Activated CD4-positive, alpha-beta T cell treated with anti-CD3 and anti-CD28 coated beads, Interleukin-2, Interleukin-6, amounts not matched to agents 100 ng/mL and 50 ng/mL, durations not matched to agents 16 hours and 8 hours (primary cell): ENCODE measurements at regions not wholly inside any gene's neighbourhood (a gene's known extent, or its start where the extent isn't known, plus 50 kb on each side); places are given as distances from the start of the nearest gene placed in this dataset.

Experiments used
- DNase-seq: peaks from one replicate; pipeline ENCODE4 v3.0.0-alpha.2; 2020

DNA sequence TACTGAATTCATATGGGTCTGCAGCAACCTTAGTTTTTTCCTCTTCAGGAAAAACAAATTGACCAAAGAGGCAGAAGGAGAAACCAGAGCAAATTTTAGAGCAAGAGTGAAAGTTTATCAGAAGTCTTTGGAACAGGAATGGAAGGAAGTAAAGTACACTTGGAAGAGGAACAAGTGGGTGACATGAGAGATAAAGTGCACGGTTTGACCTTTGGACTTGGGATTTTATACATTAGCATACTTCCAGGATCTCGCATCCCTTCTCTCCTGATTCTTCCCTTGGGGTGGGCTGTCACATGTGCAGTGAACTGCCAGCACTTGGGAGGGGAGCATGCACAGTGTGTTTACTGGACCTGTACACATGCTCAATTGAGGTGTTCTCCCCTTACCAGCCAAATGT, 754.8 kb upstream of the ADAMTS5 start:
- no peak for DNase-seq

DNA sequence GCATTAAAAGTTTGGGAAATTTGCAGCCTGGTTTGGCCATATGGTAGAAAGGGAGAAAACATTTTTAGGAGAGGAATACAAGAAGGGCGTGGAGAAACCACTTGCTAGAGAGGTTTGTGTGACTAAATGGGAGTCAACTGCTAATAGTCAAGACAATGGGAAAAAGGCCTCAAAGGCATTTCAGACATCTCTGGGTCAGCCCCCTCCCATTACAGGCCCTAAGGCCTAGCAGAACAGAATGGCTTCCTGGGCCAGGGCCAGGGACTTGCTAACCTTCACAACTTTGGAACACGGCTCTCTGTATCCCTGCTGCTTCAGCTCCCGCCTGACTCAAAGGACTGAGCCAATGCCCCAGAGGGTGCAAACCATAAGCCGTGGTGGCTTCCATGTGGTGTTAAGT, 752.3 kb upstream of the ADAMTS5 start:
- no peak for DNase-seq

DNA sequence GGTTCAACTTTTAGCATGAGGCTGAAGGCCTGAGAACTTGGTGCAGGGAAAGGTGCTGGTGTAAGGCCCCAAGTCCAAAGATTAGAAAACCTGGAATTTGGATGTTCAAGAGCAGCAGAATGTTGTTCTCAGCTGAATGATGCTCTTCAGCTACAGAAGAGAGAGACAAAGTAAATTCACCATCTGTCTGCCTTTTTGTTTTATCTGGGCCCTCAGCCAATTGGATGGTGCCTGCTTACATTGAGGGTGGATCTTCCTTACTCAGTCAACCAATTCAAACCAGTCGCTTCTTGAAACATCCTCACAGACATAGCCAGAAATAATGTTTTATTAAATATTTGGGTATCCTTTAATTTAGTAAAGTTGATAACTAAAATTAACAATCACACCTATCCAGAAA, 748.2 kb upstream of the ADAMTS5 start:
- no peak for DNase-seq

DNA sequence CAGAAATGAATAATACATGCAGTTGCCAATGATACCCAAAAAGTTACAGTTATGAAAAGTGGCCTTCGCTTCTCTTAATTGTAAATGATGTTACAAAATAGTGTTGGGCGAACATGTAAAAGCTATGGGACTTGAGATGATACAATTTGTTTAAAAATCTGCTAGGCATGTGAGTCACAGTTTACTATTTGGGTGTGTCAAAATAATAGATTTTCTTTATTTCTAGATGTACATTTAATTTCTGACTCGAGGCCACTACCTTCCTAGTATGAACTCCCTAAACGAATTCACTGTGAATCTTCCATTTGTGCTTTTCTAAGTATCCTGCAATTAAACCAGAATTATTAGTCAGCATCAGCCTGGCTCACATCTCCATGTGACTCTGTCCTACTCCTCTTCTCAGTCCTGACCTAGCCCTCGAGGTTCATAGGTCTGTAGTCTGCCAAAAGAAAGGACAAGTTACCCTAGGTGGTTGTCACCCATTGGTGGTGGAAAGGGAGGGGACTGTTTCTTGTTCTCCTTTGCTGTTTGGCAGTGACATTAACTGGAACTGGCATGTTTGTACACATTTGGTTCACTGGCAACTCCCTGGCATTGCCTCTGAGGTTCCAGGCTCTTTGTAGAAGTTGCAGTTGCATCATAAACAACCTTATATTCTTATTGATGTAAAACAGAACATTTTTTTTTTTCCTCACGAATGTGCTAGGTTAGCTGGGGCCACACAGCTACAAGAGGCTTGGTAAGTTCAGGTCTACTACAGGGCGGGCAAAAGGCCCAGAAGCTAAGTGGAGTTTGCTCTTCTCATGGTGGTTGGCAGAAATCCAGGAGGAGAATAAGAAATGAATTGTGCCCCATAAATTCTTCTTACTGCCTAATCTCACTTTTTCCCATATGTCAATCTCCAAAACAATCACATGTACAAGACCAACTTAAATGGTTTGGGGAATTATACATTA, 746.5 kb upstream of the ADAMTS5 start:
- no peak for DNase-seq

DNA sequence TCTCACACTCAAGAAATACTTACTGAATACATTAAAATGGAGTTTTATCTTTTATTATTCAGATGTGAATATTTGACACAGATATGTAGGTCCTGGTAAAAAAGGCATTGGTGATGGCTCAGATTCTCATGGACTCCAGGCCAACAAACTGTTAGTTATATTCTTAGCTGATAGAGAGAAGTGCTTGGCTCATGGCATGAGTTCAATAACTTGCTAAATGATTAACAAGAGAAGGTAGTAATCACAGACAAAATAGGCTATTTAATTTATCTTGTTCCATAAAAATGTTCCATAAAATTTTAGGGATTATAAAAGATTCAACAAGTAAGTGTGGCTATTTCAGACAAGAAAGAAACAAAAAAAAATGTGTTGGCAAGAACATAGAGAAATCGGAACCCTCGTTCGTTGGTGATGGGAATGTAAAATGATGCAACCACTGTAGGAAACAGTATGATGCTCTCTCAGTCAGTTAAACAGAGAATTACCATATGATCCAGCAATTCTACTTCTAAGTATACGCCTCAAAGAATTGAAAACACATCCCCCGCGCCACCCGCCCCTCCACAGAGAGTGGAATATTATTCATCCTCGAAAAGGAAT, 737.8 kb upstream of the ADAMTS5 start:
- DNase-seq, result no peak

DNA sequence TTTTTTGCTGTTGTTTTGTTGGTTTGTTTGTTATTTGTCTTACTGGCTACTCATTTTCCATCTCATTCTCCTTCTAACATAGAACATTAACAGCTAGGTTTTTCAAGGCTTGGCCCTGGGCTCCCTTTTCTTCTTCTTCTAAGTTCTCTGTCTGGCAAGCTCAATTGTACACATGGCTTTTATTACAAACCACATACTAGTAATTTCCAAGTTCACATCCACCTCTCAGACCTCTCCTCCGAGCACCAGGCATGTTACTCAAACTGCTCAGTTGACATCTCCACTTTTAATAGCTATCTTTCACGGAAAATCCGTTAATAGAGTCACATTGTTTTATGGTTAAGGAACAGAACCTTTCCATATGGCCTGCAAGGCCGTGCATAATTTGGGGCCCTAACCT, 736.9 kb upstream of the ADAMTS5 start:
- DNase-seq, result no peak

DNA sequence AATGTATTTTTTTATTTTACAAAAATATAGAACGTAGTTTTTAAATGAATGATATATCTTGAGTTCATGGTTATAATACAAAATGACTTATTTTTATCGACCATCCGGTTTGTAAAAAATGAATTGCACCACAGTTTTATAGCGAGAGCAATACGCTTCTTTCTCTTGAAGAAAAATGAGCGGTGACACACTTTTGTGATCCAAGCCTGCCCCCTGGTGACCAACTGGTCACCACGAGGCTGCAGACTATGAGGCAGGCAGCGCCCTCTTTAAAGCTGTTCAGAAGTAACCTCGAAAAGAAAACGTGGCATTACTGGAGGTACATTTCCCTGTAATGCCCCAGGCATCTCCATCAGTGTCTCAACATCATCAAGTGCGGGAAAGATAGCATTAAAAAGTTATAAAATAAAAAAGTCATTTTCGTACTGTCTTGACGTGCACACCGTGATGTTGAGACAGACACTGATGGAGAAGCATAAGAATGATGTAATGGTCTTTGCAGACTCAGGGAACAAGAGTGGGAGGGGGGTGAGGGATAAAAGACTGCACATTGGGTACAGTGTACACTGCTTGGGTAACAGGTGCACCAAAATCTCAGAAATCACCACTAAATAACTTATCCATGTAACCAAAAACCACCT, 734.2 kb upstream of the ADAMTS5 start:
- DNase-seq, result peak; percentile 73

DNA sequence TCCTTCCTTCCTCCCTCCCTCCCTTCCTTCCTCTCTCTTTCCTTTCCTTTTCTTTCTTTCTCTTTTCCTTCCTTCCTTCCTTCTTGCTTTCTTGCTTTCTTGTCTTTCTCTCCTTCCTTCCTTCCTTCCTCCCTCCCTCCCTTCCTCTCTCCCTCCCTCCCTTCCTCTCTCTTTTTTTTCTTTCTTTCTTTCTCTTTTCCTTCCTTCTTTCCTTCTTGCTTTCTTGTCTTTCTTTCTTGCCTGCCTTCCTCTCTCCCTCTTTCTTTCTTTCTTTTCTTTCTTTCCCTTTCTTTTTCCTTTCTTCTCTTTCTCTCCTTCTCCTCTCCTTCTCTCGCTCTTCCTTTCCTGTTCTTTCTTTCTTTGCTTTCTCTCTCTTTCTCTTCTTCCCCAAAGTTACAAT, 728.4 kb upstream of the ADAMTS5 start:
- no peak for DNase-seq

DNA sequence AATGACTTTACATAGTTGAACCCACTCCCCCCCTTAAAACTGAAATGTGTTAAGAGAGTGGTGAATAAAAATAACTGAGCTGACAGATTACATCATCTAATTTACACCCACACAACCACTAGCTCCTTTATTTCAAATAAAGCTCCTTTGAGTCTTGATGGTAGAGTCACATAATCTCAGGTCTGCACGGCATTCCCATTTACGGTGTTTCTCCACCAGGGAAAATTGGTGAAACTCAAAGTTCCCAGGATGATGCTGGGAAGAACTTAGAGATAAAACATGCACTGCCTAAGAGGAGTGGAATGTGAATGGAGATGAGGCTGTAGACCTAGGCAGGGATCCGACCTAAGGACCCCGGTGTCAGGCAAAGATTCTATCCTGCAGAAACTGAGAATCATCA, 727.8 kb upstream of the ADAMTS5 start:
- DNase-seq, result no peak

DNA sequence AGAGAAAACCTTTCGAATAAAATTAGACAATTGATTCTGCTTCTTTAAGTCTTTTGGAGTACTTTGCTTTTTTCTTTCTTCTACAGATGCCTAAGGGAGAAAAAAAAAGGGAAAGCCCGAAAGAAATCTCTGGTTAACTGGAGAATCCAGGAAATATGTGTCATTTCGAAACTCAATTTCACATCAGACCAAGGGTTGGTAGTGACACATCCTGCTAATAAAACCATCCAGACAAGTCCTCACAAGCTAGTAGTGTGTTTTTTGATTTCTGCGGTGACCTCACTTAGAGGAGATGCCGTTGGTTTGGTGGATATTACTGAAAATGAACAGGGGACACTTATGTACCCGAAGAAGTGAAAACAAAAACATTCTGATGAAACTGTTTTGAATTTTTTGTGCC, 726.5 kb upstream of the ADAMTS5 start:
- DNase-seq, result no peak

DNA sequence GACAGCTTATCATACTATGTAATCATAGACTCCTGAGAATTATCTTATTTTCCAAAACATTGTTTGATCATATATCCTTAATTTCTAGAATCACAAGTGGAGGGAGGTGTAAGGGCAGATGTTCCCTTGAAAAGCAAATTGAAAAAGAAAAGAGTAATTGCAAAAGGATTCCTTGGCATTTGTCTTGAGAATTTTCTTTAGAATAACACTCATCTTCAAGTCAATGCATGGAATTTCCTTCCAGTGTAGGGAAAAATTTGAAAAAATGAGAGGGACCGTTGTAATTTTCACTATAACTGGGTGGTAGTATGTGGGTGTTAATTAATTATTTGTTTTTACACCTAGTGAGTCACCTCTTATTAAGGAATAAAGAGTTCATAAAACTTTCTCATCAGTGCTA, 724.6 kb upstream of the ADAMTS5 start:
- DNase-seq, result no peak

DNA sequence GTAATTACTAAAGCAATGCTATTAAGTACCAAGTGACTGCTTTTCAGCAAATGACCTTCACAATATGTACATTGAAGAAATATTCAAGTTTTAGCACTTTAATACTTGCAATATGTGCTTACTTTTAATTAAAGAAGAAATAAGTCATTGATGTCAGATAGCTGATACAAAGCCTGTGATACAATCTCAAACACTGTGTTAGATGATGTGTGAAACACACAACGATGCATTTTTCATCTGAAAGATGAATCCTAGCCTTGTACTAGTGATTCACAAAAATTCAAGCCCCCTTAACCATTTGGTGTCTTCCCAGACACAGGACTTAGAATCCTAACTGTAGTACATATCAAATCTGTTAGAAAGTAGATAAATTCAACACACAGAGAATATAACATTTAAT, 724.1 kb upstream of the ADAMTS5 start:
- no peak for DNase-seq

DNA sequence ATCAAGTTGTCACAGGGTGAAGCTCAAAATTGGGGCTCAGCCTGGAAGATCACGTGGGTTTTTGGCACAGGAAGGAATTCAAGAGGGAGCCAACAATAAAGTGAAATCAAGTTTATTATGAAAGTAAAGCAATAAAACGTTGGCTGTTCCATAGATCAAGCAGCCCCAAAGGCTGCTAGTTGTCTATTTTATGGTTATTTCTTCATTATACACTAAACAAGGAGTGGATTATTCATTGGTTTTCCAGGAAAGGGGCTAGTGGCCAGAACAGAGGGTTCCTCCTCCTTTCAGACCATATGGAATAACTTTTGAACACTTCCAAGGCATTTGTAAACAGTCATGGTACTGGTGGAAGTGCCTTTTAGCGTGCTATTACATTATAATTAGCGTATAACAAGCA, 723.5 kb upstream of the ADAMTS5 start:
- DNase-seq, result no peak

DNA sequence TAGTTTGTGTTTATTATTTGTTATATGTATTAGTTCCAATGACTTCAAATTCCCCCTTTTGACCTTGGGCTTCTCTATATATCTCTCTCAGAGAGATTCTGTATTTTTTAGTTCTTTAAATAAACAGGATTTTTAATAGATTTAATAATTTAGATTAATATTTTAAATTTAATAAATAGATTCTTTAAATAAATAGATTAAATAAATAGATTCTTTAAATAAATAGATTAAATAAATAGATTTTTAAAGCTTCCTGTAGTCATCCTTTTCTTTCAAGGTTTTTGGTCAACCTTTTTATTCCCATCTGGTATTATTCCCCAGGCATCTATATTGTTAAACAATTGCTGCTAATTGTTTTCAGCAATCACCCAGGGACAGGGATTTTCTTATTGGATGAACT, 721.9 kb upstream of the ADAMTS5 start:
- no peak for DNase-seq

DNA sequence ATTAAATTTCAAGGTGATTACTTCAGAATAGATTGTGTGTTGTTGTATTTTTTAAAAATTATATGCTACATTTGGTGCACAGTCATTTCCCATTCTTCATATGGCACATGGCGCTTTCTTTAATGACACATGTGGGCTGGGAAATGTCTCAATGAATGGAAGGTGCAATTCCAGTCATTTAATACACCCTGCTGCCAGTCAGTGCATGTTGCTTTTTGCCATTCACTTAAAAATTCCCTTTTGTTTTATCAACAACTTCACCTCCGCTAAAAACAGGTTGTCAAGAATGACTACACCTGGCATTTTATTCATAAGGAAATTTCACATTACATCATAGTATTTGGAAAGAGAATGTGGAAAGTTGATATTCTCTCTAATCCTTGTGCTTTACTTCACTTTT, 716.4 kb upstream of the ADAMTS5 start:
- no peak for DNase-seq

DNA sequence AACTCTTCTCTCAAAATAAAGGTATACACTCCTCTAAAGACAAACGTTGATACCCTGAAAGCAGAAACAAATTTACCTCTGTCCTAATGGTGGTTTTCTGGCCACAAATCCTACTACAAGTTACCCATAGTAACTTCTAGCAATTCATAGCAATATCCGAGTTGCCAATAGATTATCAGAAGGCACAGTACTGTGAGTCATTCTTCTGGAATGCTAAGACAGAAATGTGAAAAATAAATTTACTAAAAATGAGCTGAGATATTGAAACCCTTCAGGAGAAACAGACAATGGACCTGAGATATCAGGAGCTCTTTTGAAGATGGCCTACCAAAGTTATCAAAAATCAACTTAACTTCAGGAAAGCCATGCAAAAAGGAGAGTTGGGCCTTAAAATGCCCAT, 715.0 kb upstream of the ADAMTS5 start:
- DNase-seq, result no peak

DNA sequence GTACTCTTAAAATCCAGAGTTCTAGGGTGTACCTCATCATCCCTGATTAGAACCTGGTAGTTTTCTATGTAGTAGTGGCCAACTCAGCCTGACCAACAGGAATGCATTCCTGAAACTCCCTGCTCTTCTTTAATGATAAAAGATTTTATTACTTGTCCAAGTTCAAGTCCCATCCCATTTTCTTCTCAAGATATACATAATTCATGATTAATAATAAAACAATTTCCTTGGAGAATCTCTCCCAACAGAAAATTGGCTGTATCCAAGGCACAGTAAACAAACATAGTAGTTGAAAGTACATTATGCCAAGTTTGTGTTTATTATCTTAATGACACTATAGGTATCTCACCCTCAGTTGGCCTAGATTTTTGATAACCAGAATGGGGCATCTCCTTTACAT, 714.1 kb upstream of the ADAMTS5 start:
- DNase-seq, result no peak

DNA sequence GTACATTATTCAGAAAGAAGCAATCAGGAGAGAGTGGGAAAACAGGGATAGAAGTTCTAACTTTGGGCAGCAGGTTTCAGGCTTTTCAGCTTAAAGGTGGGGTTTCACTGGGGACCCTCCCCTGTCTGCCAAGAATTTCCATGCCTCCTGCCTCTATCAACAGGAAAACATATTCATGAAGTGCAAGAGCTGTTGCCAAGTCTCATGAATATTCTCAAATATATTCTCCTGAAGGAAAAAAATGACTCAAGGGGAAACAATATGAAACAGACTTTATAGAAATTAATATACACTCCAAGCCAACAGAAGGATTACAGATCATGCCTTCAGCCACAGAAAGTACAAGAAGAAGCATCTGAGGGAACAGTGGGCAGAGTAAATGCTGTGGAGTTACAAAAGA, 713.3 kb upstream of the ADAMTS5 start:
- DNase-seq, result no peak

DNA sequence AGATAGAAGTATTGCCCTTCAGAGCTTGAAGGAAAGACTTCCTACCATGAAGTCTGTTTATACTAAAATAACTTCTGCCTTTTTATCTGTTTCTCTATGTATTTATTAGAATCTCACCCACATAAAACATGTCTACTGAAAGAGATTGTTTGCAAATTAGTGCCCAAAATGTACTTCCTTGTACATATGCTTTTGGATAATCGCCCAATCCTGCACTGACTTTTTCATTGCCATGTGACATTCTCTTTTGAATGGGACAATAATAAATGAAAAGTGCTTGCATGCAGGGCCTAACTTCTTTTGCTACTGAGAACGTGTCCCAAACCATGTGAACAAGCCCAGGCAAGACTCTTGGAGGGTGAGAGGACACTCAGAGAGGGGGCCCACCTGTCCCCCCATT, 711.6 kb upstream of the ADAMTS5 start:
- DNase-seq, result no peak

DNA sequence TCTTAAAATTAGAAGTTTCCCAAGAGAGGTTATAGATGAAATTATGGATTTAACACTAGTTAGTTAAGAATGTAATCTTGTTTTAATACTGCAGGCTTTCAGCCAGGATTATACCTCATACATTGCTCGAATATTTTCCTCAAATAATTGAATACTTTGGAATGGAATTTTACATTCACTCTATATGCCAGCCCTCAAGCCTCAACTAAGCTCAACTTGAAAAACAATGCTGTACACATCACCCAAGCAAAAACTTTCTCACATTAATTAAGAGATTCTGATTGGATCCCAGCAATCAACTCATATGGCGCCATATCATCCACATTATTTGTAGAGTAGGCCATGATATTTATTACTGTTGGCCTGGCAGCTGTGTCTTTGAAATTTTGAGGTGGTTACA, 710.7 kb upstream of the ADAMTS5 start:
- no peak for DNase-seq

DNA sequence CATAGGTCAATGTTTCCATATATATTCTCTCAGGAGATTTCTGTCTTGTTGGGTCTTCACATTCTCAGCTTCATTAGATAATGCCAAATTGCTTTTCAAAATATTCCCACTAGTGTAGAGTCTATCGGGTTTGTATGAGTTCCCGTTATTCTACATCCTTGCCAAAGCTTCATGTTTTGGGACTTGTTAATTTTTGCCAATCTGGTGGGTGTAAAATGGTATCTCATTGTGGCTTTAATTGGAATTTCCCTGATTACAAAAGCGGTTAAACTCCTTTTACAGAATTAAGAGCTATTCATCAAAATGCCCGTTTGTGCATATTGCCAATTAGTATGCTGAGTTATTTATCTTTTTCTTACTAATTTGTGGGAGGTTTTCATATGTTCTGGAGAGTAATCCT, 708.4 kb upstream of the ADAMTS5 start:
- DNase-seq, result no peak

DNA sequence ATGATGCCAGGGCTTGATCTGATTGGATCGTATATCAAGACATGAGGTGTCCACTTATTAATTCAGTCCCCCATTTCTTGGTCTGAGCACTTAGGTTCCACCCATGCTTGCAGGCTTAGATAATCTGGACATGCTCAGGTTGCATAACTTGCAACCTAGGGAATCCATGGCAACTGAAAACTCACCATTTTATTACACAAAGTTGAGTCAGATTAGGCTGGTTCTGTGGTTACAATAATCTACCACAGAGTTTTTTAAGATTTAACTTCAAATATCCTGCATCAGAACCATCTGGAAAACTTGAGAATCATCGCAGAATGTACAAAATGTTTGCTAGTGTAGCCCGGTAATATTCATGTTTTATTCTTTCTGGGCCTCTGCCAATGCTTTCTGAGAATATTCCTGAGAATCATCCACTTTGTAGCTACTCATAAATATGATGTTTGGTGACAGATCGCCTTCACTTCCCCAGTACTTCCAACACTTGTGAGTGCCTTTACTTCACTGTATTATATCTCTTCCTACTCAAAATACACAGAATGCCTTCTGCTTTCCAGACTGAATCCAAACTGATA, 707.2 kb upstream of the ADAMTS5 start:
- DNase-seq, result no peak

DNA sequence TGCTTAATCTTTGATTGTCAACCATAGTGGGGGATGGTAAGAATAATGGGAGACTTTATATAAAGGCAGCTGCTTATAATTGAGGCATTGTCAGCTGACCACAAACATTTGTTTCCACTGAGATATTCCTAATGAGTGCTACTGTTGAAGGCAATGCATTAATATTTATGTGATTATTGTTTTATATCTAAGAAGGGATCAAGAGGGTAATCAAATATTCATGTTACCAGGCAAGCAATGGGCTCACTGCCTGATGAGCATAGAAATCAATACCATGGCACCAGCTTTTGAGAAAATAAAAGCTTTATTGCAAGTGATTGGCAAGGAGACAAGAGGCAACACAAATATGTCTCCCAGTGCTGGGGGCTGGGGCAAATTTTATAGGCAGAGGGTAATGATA, 706.7 kb upstream of the ADAMTS5 start:
- no peak for DNase-seq

DNA sequence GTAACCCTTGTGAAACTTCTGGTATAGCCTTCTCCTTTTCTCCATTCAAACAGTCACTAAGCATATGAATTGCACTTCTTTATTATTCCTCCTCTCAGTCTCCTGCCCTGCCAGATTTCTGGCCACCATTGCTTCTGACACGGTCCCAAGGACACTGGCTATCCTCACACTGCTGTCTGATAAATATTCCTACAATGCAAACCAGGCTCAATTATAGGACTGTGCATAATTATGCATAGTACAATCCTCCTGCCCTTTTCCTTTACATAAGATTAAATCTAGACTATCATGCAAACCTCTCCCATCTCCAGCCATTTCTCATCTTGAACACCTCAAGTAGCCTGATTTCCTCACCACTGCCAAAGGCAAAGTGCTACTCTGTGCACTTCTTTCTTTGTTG, 704.3 kb upstream of the ADAMTS5 start:
- DNase-seq, result no peak
